ENCODE measurements at regions not wholly inside any gene's neighbourhood (a gene's known extent, or its start where the extent isn't known, plus 50 kb on each side); places are given as distances from the start of the nearest gene placed in this dataset.
"Not testable (repeated sequence)": the region's sequence is repeated elsewhere in the genome, so short reads cannot be mapped to it uniquely, and the experiment has no call there.

GRCh38 chr10:53382543-53382942 is 610.0 kb upstream of the MBL2 start:
- Histone ChIP-seq H3K27me3 (ENCODE audit: control insufficient read depth, insufficient read depth, low read length) (no peaks in the 10 kb centered on the region), H3K36me3 (ENCODE audit: control insufficient read depth, insufficient read depth, low read length) (no peaks in the 10 kb centered on the region), H3K4me3 (ENCODE audit: low read depth, low read length) (no peak overlapping the region)
- ChIA-PET POLR2A (no interaction called here), CTCF (no interaction called here)
- no peak for TF ChIP-seq CTCF (IDR thresholded peaks at IDR 0.05; ENCODE audit: insufficient read depth, low read depth, low read length)
- DNase-seq (ENCODE audit: low read depth) = no peak

DNA sequence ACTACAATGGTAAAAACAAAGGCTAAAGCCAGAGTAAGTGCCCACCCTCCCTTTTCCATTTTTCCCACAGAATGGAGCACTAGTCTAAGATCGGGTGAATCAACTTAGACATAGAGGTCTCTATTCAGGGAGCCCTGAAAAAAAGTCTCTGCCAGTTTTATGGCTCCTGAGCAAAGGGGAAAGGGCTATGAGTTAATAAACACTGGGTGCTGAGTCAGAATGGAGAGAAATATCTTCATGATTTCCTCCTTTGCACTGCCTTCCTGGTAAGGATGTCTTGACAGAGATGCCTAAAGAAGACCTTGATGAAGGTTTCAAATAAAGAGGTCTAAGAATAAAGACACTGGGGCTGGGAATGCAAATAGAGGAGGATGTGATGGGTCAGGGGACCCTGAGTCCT is 607.4 kb upstream of the MBL2 start:
- Histone ChIP-seq H3K4me3 (ENCODE audit: low read depth, low read length) (no peak overlapping the region), H3K36me3 (ENCODE audit: control insufficient read depth, insufficient read depth, low read length) (no peaks in the 10 kb centered on the region), H3K27me3 (ENCODE audit: control insufficient read depth, insufficient read depth, low read length) (no peaks in the 10 kb centered on the region)
- ChIA-PET POLR2A (no interaction called here), CTCF (no interaction called here)
- TF ChIP-seq CTCF (IDR thresholded peaks at IDR 0.05; ENCODE audit: insufficient read depth, low read depth, low read length) = no peak
- DNase-seq (ENCODE audit: low read depth) = no peak

- CTCF ChIA-PET = interaction anchor here (0.7 kb wide), 1 partner anchor 25 kb away, joined by 3 read pairs; no protein-coding TSS in a partner anchor
- no peak for TF ChIP-seq CTCF (IDR thresholded peaks at IDR 0.05; ENCODE audit: insufficient read depth, low read depth, low read length)
- H3K36me3 ChIP-seq (ENCODE audit: control insufficient read depth, insufficient read depth, low read length) = no peaks in the 10 kb centered on the region
- POLR2A ChIA-PET = no interaction called here
- DNase-seq (ENCODE audit: low read depth) = no peak
- no peaks in the 10 kb centered on the region for H3K27me3 ChIP-seq (ENCODE audit: control insufficient read depth, insufficient read depth, low read length)
- no peak overlapping the region for H3K4me3 ChIP-seq (ENCODE audit: low read depth, low read length)
Measured at GRCh38 chr10:53370347-53370746, 597.8 kb upstream of the MBL2 start.

DNA sequence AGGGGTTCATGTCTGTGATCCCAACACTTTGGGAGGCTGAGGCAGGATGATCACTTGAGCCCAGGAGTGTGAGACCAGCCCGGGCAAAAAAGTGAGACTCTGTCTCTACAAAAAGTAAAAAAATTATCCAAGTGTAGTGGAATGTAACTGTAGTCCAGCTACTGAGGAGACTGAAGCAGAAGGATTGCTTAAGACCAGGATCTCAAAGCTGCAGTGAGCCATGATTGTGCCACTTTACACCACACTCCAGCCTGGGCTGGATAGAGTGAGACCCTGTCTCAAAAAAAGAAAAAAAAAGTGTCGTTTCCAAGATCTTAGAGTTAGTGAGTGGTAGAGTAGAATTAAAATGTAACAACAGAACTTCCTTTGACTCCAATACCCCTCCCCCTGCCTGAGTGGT is 589.4 kb upstream of the MBL2 start:
- no peaks in the 10 kb centered on the region for H3K27me3 ChIP-seq (ENCODE audit: control insufficient read depth, insufficient read depth, low read length)
- POLR2A ChIA-PET = no interaction called here
- H3K4me3 ChIP-seq (ENCODE audit: low read depth, low read length) = no peak overlapping the region
- H3K36me3 ChIP-seq (ENCODE audit: control insufficient read depth, insufficient read depth, low read length) = no peaks in the 10 kb centered on the region
- CTCF ChIA-PET = no interaction called here
- no peak for DNase-seq (ENCODE audit: low read depth)
- TF ChIP-seq CTCF (IDR thresholded peaks at IDR 0.05; ENCODE audit: insufficient read depth, low read depth, low read length) = no peak

DNA sequence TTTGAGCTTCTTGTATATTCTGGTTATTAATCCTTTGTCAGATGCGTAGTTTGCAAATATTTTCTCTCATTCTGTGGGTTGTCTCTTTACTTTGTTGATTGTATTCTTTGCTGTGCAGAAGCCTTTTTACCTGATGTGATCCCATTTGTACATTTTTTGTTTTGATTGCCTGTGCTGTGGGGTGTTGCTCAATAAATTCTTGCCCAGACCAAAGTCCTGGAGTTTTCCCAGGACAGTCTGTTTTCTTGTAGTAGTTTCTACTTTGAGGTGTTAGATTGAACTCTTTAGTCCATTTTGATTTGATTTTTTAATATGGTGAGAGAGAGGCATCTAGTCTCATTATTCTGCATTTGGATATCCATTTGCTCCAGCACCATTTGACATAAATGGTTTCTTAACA is 588.7 kb upstream of the MBL2 start:
- no peak for TF ChIP-seq CTCF (IDR thresholded peaks at IDR 0.05; ENCODE audit: insufficient read depth, low read depth, low read length)
- Histone ChIP-seq H3K4me3 (ENCODE audit: low read depth, low read length) (no peak overlapping the region), H3K27me3 (ENCODE audit: control insufficient read depth, insufficient read depth, low read length) (no peaks in the 10 kb centered on the region), H3K36me3 (ENCODE audit: control insufficient read depth, insufficient read depth, low read length) (no peaks in the 10 kb centered on the region)
- ChIA-PET CTCF (interaction anchor here (0.6 kb wide), 1 partner anchor 21 kb away, joined by 3 read pairs; no protein-coding TSS in a partner anchor), POLR2A (no interaction called here)
- no peak for DNase-seq (ENCODE audit: low read depth)

- POLR2A ChIA-PET, CTCF ChIA-PET: not testable (repeated sequence)
Measured at GRCh38 chr10:53358978-53359377, 586.4 kb upstream of the MBL2 start.

More at GRCh38 chr10:53358978-53359377, 586.4 kb upstream of the MBL2 start:
- not testable (repeated sequence) for H3K4me3 ChIP-seq (ENCODE audit: low read depth, low read length); DNase-seq (ENCODE audit: low read depth); H3K27me3 ChIP-seq (ENCODE audit: control insufficient read depth, insufficient read depth, low read length); H3K36me3 ChIP-seq (ENCODE audit: control insufficient read depth, insufficient read depth, low read length)
